Right atrium auricular region (tissue), 2 donors: ENCODE measurements at regions not wholly inside any gene's neighbourhood (a gene's known extent, or its start where the extent isn't known, plus 50 kb on each side); places are given as distances from the start of the nearest gene placed in this dataset.
"Not testable (repeated sequence)": the region's sequence is repeated elsewhere in the genome, so short reads cannot be mapped to it uniquely, and the experiment has no call there.

Experiments used
- DNase-seq: peaks from one replicate; pipeline ENCODE4 v3.0.0-alpha.2; 2019; ENCODE audit warnings: low spot score
- H3K27ac ChIP-seq, 2 donors: fragments of 200-600 bp; sonication (generic); 1 replicate in 1 of 2; 2 replicates in 1 of 2; pipeline ENCODE4 v1.5.1; 2016 to 2019
- H3K27me3 ChIP-seq, 2 donors: fragments of 200-600 bp; sonication (generic); one replicate each; pipeline versions ENCODE4 v1.5.1 to v1.6.0; 2017 to 2019
- H3K36me3 ChIP-seq: fragments of 200-600 bp; sonication (generic); one replicate; pipeline ENCODE4 v1.5.1; 2016
- H3K4me1 ChIP-seq, 2 donors: fragments of 200-600 bp; sonication (generic); one replicate each; pipeline versions ENCODE4 v1.5.1 to v1.6.0; 2017 to 2019
- H3K4me3 ChIP-seq, 2 donors: fragments of 200-600 bp; sonication (generic); 1 replicate in 1 of 2; 2 replicates in 1 of 2; pipeline ENCODE4 v1.5.1; 2017 to 2019; ENCODE audit warnings: mild to moderate bottlenecking in 1 of 2, moderate library complexity in 1 of 2
- H3K9me3 ChIP-seq, 2 donors: fragments of 200-600 bp; sonication (generic); one replicate each; pipeline ENCODE4 v1.5.1; 2019
- TF ChIP-seq, protein P1 (sequence below), 2 donors: fragments of 200-600 bp; sonication (generic); IDR thresholded peaks; one replicate each; pipeline ENCODE4 v1.5.1; 2019; ENCODE audit warnings: antibody characterized with exemption in 2 of 2

DNA sequence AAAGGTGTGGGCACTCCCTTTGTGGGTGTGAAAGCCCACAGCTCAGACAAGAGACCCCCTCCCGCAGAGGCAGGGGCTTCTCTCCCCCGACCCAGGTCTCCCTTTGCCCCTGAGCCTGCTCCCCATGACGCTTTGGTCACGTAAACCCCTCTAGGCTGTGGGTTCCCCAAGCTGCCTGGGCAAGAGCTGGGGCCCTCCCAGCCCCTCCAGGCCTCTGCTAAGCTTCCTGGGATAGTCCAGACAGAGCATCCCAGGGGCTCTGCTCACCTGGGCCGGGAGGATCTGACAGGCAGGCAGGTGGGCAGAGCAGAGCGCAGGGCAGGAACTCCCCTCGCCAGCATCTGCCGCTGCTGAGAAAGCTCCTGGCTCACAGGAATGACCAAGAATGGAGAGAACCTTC lies 177.3 kb downstream of the BANP start:
- H3K27me3 ChIP-seq, result no peaks in the 10 kb centered on the region
- H3K4me1 ChIP-seq, result no peaks in the 10 kb centered on the region
- no peaks in the 10 kb centered on the region for H3K9me3 ChIP-seq
- H3K36me3 ChIP-seq, result no peaks in the 10 kb centered on the region
- no peak for DNase-seq
- no peak overlapping the region for H3K27ac ChIP-seq
- H3K4me3 ChIP-seq, result no peak overlapping the region
- TF ChIP-seq, protein P1, sequence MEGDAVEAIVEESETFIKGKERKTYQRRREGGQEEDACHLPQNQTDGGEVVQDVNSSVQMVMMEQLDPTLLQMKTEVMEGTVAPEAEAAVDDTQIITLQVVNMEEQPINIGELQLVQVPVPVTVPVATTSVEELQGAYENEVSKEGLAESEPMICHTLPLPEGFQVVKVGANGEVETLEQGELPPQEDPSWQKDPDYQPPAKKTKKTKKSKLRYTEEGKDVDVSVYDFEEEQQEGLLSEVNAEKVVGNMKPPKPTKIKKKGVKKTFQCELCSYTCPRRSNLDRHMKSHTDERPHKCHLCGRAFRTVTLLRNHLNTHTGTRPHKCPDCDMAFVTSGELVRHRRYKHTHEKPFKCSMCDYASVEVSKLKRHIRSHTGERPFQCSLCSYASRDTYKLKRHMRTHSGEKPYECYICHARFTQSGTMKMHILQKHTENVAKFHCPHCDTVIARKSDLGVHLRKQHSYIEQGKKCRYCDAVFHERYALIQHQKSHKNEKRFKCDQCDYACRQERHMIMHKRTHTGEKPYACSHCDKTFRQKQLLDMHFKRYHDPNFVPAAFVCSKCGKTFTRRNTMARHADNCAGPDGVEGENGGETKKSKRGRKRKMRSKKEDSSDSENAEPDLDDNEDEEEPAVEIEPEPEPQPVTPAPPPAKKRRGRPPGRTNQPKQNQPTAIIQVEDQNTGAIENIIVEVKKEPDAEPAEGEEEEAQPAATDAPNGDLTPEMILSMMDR (IDR thresholded peaks at IDR 0.05), result no peak

DNA sequence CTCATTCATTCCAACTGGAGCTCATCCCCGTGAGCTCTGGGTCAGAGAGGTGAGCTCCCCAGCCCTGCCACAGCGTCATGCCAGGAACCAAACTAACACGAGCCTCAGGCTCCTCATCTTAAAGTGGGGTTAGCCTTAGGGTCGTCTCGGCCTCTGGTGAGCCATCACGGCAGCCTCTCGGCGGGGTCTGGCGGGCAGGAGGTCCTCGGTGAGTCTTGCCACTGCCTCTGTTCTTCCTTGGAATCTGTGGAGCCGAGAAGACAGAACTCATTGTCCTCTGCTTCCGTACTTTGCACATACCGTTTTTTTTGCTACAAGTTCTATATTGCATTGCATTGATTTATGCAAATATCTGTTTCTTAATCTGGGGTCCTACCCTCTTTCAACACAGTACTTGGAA lies 177.9 kb downstream of the BANP start:
- DNase-seq, H3K27me3 ChIP-seq, H3K4me1 ChIP-seq, H3K9me3 ChIP-seq, H3K27ac ChIP-seq, H3K36me3 ChIP-seq, H3K4me3 ChIP-seq: not testable (repeated sequence)

DNA sequence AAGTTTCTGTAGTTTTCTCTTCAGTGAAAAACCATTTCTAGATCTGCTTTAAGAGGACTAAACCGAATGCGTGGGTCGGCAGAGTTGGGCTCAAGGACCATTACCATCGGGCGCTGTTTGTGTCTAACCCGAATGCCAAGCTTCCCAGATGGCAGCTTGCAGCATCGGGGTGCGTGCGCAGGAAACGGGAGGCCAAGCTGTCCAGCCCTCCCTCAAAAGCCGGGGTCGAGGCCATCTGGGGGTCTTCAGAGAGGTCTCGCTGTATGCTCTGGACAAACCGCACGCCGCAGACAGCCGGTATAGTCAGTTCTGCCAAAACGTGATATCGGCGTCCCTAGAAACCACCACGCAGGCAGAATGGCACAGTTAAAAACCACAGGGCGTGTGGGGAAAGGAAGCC lies 178.8 kb downstream of the BANP start:
- Histone ChIP-seq H3K9me3 (no peaks in the 10 kb centered on the region), H3K4me3 (no peak overlapping the region), H3K4me1 (no peaks in the 10 kb centered on the region), H3K36me3 (no peaks in the 10 kb centered on the region), H3K27me3 (no peaks in the 10 kb centered on the region), H3K27ac (no peak overlapping the region)
- TF ChIP-seq, protein P1 (IDR thresholded peaks at IDR 0.05), result no peak
- no peak for DNase-seq

DNA sequence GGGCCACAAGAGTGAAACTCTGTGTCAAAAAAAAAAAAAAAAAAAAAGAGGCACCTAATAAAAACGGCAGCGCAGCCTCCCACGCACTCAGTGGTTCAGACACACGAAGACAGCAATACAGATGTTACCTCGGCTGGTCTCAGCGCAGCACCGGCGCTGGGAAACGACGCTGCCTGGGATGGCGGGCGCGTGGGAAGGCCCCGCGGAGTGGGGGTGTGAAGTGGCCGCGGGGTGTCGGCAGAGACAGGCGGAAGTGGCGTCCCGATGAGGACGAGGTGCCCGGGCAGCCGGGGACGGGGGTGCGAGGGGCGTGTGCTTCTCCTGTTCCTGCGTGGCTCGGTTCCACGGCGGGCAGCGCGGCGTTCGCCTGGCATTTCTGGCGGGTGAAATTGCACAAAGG lies 179.4 kb downstream of the BANP start:
- no peaks in the 10 kb centered on the region for H3K4me1 ChIP-seq
- no peak overlapping the region for H3K4me3 ChIP-seq
- TF ChIP-seq, protein P1 (IDR thresholded peaks at IDR 0.05), result no peak
- no peaks in the 10 kb centered on the region for H3K27me3 ChIP-seq
- H3K27ac ChIP-seq, result no peak overlapping the region
- H3K36me3 ChIP-seq, result no peaks in the 10 kb centered on the region
- DNase-seq, result no peak
- no peaks in the 10 kb centered on the region for H3K9me3 ChIP-seq

DNA sequence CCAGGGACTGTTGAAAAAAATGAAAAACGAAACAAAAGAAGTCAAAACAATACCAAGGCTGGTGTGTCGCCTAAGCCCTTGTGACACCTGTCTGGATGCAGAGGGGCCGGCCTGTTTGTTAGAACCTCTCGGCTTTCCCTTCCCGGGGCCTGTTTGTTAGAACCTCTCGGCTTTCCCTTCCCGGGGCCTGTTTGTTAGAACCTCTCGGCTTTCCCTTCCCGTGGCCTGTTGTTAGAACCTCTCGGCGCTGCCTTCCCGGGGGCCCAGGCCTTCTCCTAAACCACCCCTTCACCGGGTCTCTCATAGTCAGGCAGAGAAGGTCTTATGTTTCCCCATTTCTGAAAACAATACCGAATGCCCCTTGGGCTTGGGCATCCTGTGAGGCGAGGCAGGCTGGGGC lies 180.0 kb downstream of the BANP start:
- H3K27me3 ChIP-seq, result no peaks in the 10 kb centered on the region
- DNase-seq, result no peak
- H3K36me3 ChIP-seq, result no peaks in the 10 kb centered on the region
- no peak overlapping the region for H3K27ac ChIP-seq
- TF ChIP-seq, protein P1 (IDR thresholded peaks at IDR 0.05), result no peak
- no peak overlapping the region for H3K4me3 ChIP-seq
- H3K9me3 ChIP-seq, result no peaks in the 10 kb centered on the region
- H3K4me1 ChIP-seq, result no peaks in the 10 kb centered on the region

DNA sequence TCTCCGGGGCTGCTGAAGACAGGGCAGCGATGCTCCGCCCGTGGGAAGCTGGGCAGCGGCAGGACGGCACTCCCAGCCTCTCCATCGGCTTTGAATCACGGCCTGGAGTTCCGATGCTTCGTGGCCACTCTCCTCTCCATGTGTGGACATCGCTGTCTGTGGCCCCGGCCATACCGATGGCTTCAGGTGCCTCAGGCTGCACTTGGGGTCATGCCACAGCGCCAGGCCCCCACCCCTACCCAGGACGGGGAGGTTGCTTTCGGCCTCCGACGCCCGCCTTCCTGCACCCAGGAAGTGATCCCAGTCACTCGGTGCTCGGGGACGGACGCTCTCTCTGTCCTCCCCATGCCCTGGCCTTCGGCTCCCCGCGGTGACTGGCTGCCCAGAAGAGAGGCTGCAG lies 180.7 kb downstream of the BANP start:
- H3K27ac ChIP-seq, result no peak overlapping the region
- TF ChIP-seq, protein P1 (IDR thresholded peaks at IDR 0.05), result no peak
- no peak for DNase-seq

More for the DNA sequence above, 180.7 kb downstream of the BANP start:
- H3K27me3 ChIP-seq, result no peaks in the 10 kb centered on the region
- H3K4me3 ChIP-seq, result no peak overlapping the region
- no peaks in the 10 kb centered on the region for H3K9me3 ChIP-seq
- no peaks in the 10 kb centered on the region for H3K36me3 ChIP-seq
- no peaks in the 10 kb centered on the region for H3K4me1 ChIP-seq
